GM18909 (cell line): ENCODE measurements at regions not wholly inside any gene's neighbourhood (a gene's known extent, or its start where the extent isn't known, plus 50 kb on each side); places are given as distances from the start of the nearest gene placed in this dataset.

Source experiments
- ATAC-seq: cut with Tn5 transposase; IDR thresholded peaks from one replicate; pipeline ENCODE4 v1.9.1; 2021; ENCODE audit warnings: mild to moderate bottlenecking; ENCODE audit not compliant: unreplicated experiment, poor library complexity

GRCh38 chr18:44437603-44438002 is 243.1 kb upstream of the SETBP1 start:
- no peak for ATAC-seq

DNA sequence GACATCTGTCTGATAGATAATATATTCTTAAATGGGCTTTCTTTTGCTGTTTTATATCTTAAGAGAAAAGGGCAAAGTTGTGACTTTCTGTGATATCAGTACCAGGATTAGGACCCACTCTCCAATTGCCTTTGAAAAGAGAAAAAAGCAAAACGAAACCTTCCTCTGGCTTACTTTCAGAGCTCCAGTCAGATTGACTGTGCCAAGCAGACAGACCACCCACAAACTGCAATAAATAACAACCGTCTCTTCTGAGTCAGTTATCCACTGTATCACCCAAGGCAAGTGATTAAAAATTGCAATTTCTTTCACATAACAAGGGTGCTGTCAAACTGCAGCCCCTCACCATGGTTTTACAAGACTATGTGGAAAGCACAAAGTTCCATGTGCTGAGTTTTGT is 230.5 kb upstream of the SETBP1 start:
- ATAC-seq: no peak

GRCh38 chr18:44452346-44452745 is 228.3 kb upstream of the SETBP1 start:
- no peak for ATAC-seq

- no peak for ATAC-seq
These were observed 227.2 kb upstream of the SETBP1 start for GRCh38 chr18:44453505-44453904.

DNA sequence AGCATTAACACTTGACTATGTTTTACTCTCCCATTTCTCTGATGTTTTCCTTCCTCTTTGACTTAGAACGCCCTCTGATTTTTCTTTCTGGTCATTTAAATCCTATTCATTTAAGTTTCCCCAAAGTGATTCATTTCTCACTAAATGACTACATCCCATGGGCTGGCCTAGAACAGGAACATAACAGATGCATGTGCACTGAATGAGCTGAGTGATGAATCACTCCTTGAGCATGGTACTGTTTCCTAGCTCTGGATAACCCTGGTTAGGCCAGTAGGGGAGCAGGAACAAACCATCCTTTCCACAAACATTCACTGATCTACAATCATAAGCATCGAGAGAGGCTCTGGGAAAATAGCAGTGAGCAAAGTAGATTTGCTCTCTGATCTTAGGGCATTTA is 221.9 kb upstream of the SETBP1 start:
- ATAC-seq: no peak

GRCh38 chr18:44464398-44465180 is 216.1 kb upstream of the SETBP1 start:
- ATAC-seq: no peak

DNA sequence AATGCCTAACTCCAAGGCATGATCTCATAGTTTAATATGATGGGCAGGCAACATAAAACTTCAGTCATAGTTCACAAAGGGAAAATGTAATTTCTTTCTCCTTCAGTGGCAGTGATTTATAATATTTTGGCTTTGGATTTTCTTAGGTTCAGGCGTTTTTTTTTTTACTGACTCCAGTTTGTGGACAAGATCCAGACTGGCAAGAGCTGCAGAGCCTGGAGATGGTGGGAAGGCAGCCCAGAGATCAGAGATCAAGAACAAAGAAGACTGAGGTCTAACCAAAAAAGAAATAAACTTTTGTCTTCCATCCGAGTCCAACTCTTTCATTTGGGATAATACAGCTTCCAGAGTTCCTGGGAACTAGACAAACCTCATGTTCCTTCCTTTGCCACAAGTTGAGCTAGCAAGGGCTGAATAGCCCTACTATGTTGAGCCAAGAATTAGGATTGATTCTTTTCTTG is 215.3 kb upstream of the SETBP1 start:
- no peak for ATAC-seq

DNA sequence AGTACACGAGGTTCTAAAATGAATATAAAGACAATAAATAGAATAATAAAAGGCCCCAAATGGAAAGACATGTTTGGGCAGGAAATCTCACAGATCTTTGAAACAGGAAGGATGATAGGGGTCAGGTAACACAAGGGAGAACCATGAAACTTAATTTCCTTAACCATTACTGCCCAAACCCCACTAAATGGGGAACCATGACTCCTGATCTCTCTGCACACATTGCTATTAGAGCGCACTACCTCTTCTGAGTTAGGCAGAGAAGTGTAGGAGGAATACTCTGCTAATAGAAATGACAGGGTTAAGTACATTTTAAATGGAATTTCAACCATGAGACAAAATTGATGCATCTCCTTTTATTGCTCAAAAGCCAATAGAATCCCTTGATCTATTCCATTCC is 213.7 kb upstream of the SETBP1 start:
- no peak for ATAC-seq

- no peak for ATAC-seq
These were observed 213.0 kb upstream of the SETBP1 start for GRCh38 chr18:44467718-44468117.

DNA sequence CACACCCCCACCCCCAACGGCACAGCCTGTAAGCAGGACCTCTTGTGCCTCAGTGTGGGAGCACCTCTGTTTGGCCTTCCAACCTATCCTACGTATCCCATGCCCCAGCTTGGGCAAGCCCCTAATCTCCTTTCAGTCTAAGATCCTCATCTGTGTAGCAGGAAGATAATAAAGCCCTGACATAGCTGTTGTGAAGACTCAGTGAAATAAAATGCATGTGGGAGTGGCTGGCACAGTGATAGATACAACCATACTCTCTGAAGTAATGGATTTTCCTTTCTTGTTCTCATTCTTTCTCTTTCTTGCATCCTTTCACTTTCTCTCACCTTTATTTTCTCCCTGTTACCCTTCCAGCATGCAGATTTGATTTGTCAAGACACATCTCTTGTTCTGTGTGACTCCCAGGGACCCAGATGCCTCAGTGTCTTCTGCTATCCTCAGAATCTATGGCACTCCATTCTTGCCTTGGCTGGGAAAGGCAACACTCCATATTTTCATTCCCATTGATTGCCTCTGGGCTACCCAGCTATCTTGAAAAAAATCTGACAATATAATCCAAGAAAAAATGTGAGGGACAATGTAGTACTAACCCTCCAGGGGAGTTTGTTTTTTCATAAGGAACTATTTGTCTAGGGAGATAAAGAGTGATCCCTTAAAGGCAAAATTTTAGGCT is 207.2 kb upstream of the SETBP1 start:
- no peak for ATAC-seq

- no peak for ATAC-seq
These were observed 206.6 kb upstream of the SETBP1 start for GRCh38 chr18:44474067-44474411.

DNA sequence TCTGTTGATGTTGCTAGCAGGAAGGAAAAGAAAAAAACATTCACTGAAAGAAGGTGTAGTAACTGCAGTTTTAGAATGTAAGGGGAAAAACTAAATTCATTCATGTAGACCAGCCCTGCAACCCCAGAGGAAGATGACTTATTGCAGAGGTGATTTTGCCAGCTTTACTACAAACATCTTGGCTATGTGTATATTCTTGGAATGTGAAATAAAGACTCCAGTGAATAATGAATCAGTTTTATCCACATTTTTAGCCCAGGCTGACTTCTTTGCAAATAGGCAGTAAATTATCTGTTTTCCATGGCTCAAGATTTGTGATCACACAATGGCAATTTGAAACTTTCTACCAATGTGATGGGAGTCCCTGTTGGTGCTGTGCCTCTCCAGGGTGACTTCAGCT is 206.1 kb upstream of the SETBP1 start:
- no peak for ATAC-seq

DNA sequence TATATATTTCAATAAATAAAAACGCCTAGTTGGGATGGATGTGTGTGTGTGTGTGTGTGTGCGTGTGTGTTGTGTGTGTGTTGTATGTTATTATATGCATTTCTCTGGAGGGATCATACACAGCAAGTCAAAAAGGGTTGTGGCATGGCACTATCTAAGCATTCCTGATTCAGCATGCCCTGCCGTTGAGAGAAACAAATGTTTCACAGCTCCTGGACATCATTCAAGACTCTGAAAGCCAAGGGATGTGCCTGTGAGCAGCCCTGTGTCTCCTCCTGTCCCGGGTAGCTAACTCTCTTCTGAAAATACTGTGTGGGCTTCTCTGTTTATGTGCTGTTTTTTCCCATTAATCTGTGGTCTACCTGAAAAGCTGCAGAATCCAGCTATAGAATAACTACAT is 197.9 kb upstream of the SETBP1 start:
- no peak for ATAC-seq

DNA sequence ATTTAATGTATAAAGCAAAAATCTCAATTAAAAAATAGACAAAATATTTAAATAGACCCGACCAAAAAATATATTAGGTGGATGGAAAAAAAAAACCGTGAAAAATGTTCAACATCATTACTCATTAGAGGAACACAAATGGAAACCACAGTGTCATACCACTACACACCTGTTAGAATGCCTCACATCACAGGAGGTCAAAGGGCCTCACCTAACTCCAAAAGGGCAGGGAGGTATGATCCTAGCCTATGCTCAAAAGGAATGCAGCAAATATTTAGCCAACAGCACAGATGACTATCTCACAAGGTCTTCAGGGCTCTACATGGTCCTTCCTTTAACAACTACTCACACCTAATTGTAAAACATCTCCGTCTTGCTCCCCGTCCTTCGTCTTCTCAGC is 185.5 kb upstream of the SETBP1 start:
- ATAC-seq: no peak

DNA sequence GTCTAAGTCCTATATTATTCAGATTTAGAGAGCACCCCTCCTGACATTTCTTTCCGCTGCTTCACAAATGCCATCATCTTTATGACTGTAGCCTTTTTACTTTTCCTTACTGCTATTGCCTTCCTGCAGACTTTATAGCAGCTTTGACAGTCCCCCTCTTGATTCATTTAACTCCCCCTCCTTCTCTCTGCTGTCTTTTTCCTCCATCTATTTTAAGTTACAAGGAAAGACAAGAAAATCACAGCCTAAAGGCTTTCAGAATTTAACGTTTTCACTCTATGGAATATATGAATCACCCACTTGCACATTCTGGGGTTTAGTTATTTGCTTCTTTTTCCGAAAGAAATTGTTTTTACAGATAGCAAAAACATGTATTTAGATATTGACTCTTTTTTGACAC is 183.4 kb upstream of the SETBP1 start:
- ATAC-seq: no peak

- ATAC-seq: no peak
These were observed 182.8 kb upstream of the SETBP1 start for GRCh38 chr18:44497757-44498490.

DNA sequence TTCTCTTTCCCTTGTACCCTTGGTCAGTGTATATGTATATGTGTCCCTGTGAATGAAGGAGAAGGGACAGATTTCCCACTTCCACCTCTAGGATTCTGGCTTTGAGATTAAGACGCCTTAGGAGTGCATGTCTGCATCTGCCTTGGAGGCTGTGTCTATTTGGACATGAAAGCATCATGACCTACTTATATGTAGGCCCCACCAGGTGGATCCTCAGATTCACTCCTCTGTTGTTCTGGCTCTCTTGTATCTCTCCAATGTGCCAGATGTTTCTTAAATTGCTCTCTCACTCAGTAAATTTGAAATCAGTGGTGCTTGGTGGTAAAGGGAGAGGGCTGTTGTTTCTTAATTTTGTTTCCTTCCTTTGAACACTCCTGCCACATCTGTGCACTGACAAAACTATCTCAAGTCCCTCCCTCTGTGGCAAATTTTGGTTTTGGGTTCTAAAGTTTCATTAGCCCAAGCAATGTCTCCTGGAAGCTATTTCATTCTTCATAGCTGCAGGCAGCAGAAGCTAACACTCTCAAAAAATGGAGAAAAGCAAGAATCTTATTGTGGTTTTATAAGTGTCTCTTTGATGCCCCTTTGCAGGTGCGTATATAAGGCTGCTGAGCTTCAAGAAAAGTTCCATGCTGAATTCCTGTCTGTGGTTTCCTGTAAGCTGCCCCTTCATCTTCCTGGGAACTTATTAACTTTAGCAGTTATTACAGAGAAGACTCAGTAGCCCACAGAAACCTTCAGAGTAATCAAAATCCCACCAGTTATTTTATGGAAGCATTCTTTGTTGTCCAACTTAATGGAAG is 179.7 kb upstream of the SETBP1 start:
- ATAC-seq: no peak

- ATAC-seq: no peak
These were observed 178.5 kb upstream of the SETBP1 start for GRCh38 chr18:44502221-44502620.

DNA sequence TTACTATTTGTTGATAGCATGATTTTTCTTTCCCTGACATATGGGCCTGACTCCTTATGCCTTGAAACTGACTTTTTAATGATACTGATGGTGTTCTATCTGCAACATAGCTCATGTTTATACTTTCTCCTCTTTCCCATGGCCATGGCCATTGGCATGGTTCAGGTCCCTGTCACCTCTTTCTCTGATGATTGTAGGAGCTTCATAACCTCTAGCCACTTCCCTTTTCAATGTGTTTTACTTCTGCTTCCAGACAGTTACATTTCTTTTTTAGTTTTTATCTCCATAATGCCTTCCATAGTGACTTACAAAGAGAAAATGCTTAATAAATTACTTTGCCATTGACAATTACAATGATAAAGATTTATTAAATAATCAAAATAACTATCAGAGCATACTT is 177.9 kb upstream of the SETBP1 start:
- ATAC-seq: peak; percentile 37

DNA sequence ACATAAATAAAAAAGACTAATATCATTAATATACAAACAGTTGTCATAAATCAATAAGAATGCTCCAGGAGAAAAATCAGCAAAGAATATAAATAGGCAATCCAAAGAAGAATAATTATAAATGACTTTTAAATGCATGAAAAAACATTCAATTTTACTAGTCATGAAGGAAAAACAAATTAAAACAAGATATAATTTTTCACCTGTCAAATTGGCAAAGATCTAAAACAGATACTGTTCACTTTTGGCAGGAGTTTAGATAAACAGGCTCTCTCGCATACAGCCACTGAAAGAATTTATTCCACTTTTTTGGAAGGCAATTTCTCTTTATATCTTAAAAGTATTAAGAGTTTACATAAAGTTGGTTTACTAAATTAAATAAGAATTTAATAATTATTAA is 176.8 kb upstream of the SETBP1 start:
- ATAC-seq: no peak
